Activated CD4-positive, alpha-beta memory T cell treated with anti-CD3 and anti-CD28 coated beads for 36 hours (primary cell): ENCODE measurements at regions not wholly inside any gene's neighbourhood (a gene's known extent, or its start where the extent isn't known, plus 50 kb on each side); places are given as distances from the start of the nearest gene placed in this dataset.

ENCODE experiments used
- CTCF ChIA-PET: fragments of 350-600 bp; sonication (Branson Sonifier 250); formaldehyde crosslinking; loops from one replicate; lab custom pipeline; 2021; ENCODE audit warnings: antibody characterized with exemption, inconsistent platforms; lab: Charles Lee
- POLR2A ChIA-PET: fragments of 350-600 bp; sonication (Branson Sonifier 250); formaldehyde crosslinking; loops from one replicate; lab custom pipeline; 2021; ENCODE audit warnings: antibody characterized with exemption; lab: Charles Lee
- DNase-seq: peaks from one replicate; pipeline ENCODE4 v3.0.0-alpha.2; 2020
- H3K27ac Mint-ChIP-seq: one replicate; pipeline ENCODE4 v1.8.0; 2021; ENCODE audit warnings: mixed read lengths
- H3K27me3 Mint-ChIP-seq: one replicate; pipeline ENCODE4 v1.8.0; 2021; ENCODE audit warnings: mixed read lengths
- H3K36me3 Mint-ChIP-seq: one replicate; pipeline ENCODE4 v1.8.0; 2021; ENCODE audit warnings: mixed read lengths
- H3K4me1 Mint-ChIP-seq: one replicate; pipeline ENCODE4 v1.8.0; 2021; ENCODE audit warnings: low read depth, mixed read lengths
- H3K4me3 Mint-ChIP-seq: one replicate; pipeline ENCODE4 v1.8.0; 2021; ENCODE audit warnings: mild to moderate bottlenecking, mixed read lengths
- H3K9me3 Mint-ChIP-seq: one replicate; pipeline ENCODE4 v1.8.0; 2021; ENCODE audit warnings: mixed read lengths
- intact Hi-C: fragments of 100-400 bp; cut with micrococcal nuclease; formaldehyde crosslinking; loops from one replicate; pipeline ENCODE4 v1.15.1; 2023

DNA sequence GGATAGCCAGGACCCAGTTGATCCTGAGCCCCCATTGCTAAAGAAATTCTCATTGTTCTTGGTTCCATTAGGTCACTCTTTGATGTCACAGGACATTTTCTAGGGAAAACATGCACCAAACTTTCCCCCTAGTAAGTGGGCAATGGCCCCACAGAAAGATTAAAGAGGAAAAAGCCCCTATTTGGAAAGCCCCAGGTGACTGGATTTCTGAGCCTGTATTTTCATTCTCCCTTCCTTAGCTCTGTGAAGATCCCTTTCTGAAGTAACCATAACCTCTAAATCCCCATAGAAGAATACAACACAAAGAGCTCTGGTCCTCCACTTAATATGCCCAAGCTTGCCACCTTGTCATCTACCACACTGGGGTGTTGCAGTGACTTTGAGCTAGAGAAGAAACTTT is 232.3 kb upstream of the FGGY start:
- no peak overlapping the region for H3K27ac Mint-ChIP-seq
- intact Hi-C loops: no loop called here
- DNase-seq: no peak
- H3K4me1 Mint-ChIP-seq: peaks cover 21% of the 10 kb centered on the region
- no peaks in the 10 kb centered on the region for H3K9me3 Mint-ChIP-seq
- POLR2A ChIA-PET: no interaction called here
- CTCF ChIA-PET: no interaction called here
- no peaks in the 10 kb centered on the region for H3K36me3 Mint-ChIP-seq
- no peaks in the 10 kb centered on the region for H3K27me3 Mint-ChIP-seq
- no peak overlapping the region for H3K4me3 Mint-ChIP-seq

DNA sequence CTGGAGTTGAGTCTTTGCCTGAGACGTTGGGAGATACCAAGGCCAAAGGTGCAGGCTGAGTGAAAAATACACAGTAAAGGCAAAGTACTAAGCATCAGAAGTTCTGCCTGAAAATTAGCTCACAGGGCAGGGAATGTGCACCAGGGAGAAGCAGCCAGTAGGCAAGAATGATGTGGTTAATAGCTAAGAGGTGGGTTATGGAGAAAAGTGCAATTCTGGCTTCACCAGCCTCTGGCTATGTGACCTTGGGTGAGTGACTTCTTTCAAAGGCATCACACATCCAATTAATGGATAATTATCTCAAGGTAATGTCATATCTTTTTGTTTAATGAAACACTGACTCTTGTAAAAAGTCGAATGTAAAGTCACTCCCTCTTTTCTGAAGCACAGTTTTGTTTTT is 230.7 kb upstream of the FGGY start:
- POLR2A ChIA-PET: no interaction called here
- Mint-ChIP-seq H3K27me3 (no peaks in the 10 kb centered on the region), H3K27ac (no peak overlapping the region), H3K9me3 (no peaks in the 10 kb centered on the region), H3K36me3 (no peaks in the 10 kb centered on the region), H3K4me1 (peaks cover 27% of the 10 kb centered on the region), H3K4me3 (no peak overlapping the region)
- intact Hi-C loops: no loop called here
- CTCF ChIA-PET: no interaction called here
- no peak for DNase-seq

DNA sequence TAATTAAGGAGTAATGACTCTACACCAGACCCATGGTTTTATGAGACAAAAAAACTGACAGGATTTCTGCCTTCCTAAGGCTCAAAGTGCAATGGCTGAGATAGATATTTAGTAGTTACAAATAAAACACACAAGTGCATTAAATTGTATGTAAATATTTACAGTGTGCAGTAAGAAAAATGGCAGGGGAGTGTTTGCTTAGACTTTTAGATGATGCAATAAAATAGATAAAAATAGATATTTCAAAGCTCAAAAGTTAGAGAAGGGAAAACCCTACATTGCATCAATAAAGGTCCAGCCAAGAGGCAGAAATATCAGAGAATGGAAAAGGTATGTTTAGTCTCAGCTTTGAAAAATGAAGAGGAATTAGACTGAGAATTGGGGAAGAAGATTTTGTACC is 226.3 kb upstream of the FGGY start:
- Mint-ChIP-seq H3K4me3 (no peak overlapping the region), H3K27ac (no peak overlapping the region)
- CTCF ChIA-PET: interaction anchor here (0.6 to 1.1 kb wide), 2 partner anchors 8 to 85 kb away, joined by 3 read pairs; no protein-coding TSS in a partner anchor

DNA sequence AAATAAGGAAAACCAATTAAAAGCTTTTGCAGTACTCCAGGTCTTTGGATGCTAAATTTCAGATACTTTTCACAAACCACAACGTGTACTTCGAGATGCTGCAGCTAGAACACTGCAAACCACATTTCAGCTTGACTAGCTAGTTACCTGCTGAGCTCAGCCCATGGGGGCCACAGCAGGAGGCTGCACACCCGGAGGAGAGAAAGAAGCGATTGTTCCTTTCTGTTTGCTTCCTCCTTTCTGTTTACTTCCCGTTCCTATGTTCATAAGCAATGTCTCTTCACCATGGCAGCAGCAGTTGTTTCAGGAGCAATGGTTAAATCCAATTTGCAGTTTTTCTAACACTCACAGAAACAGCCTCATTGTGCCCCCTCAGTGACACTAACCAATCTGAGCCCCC is 225.6 kb upstream of the FGGY start:
- H3K9me3 Mint-ChIP-seq: no peaks in the 10 kb centered on the region
- ChIA-PET CTCF (interaction anchor here (1.1 kb wide), 1 partner anchor 9 kb away, joined by 3 read pairs; no protein-coding TSS in a partner anchor), POLR2A (no interaction called here)
- H3K36me3 Mint-ChIP-seq: no peaks in the 10 kb centered on the region
- H3K4me3 Mint-ChIP-seq: peak overlapping the region; percentile 47
- peaks cover 19% of the 10 kb centered on the region for H3K4me1 Mint-ChIP-seq
- peak overlapping the region; percentile 77 for H3K27ac Mint-ChIP-seq
- no peak for DNase-seq
- H3K27me3 Mint-ChIP-seq: no peaks in the 10 kb centered on the region
- intact Hi-C loops: loop anchor here (5.0 kb wide), 1 partner anchor 129 kb away; no protein-coding TSS in a partner anchor

More for the DNA sequence above, 226.3 kb upstream of the FGGY start:
- DNase-seq: no peak
- Mint-ChIP-seq H3K9me3 (no peaks in the 10 kb centered on the region), H3K27me3 (no peaks in the 10 kb centered on the region), H3K36me3 (no peaks in the 10 kb centered on the region), H3K4me1 (peaks cover 19% of the 10 kb centered on the region)
- intact Hi-C loops: loop anchor here (5.0 kb wide), 1 partner anchor 128 kb away; no protein-coding TSS in a partner anchor
- POLR2A ChIA-PET: no interaction called here

DNA sequence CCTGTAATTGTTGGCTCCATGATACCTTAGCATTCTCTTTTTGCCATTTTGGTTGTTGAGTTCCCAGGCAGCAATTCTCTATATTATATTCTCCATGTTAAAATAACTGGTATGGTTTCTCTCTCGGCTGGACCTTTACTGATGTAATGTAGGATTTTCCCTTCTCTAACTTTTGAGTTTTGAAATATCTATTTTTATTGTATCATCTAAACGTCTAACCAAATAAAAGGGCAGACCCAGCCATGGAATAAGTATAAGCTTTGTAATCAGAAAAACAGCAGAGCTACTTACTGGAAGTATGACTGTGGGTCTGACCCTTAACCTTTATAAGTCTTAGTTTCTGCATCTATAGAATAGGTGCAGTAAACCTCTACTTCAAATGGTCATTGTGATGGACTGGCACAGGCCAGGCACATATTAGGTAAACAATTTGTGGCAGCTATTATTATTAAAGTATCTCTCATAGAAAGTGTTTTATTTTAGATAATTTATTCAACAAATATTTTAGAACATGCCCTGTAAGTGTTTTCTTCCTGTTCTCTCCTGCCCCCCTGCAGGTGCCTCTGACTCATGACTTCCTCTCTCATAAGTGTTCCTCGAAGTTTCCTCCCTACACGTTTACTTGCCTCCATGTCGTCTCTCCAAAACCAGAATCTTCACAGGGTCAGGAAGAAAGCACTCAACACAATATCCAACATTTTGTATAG is 224.9 kb upstream of the FGGY start:
- Mint-ChIP-seq H3K36me3 (no peaks in the 10 kb centered on the region), H3K4me1 (peaks cover 23% of the 10 kb centered on the region), H3K9me3 (no peaks in the 10 kb centered on the region), H3K4me3 (peak overlapping the region; percentile 47), H3K27me3 (no peaks in the 10 kb centered on the region), H3K27ac (peak overlapping the region; percentile 77)
- peak; percentile 32 for DNase-seq
- POLR2A ChIA-PET: no interaction called here
- CTCF ChIA-PET: interaction anchor here (1.1 kb wide), 1 partner anchor 9 kb away, joined by 3 read pairs; no protein-coding TSS in a partner anchor
- intact Hi-C loops: loop anchor here (5.0 kb wide), 1 partner anchor 130 kb away; no protein-coding TSS in a partner anchor

DNA sequence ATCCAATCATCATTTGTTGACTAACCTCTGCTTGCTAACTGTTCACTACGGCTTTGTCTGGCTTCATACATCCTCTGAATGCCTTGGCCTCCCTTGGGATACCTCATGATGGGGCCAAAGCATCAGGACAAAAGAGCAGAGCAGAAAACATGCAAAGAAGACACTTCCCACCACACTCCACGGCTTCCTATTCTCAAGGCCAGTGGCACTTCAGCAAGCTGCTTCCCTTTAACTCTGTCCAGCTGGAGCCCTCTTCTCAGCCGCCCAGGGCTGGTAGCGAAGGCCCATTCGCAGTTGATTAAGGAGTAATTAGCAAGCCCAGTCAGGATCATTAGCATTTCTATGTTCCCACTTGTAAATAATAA is 224.3 kb upstream of the FGGY start:
- H3K27ac Mint-ChIP-seq: peak overlapping the region; percentile 58
- ChIA-PET CTCF (no interaction called here), POLR2A (interaction anchor here (0.9 kb wide), 1 partner anchor 289 kb away, joined by 3 read pairs; the partner anchor contains the start of gene JUN)
- no peaks in the 10 kb centered on the region for H3K36me3 Mint-ChIP-seq
- DNase-seq: no peak
- no peak overlapping the region for H3K4me3 Mint-ChIP-seq
- intact Hi-C loops: loop anchor here (5.0 kb wide), 1 partner anchor 130 kb away; no protein-coding TSS in a partner anchor
- no peaks in the 10 kb centered on the region for H3K27me3 Mint-ChIP-seq
- no peaks in the 10 kb centered on the region for H3K9me3 Mint-ChIP-seq
- H3K4me1 Mint-ChIP-seq: peaks cover 23% of the 10 kb centered on the region

DNA sequence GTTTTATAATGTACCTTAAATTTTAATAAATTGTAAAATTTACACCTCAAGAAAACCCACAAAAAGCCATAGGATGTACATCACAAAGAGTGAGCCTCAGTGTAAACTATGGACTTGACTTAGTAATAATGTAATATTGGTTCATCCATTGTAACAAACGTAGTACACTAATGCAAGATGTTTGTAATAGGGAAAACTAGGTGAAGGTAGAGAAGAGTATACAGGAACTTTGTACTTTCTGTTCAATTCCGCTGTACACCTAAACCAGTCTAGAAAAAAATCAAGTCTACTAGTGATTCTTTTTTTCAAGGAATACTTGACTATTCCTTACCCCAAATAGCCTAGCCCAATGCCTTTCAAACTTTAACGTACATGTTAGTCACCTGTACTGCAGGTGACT is 222.3 kb upstream of the FGGY start:
- Mint-ChIP-seq H3K9me3 (no peaks in the 10 kb centered on the region), H3K27ac (no peak overlapping the region), H3K36me3 (no peaks in the 10 kb centered on the region), H3K4me1 (peaks cover 27% of the 10 kb centered on the region), H3K4me3 (no peak overlapping the region), H3K27me3 (no peaks in the 10 kb centered on the region)
- ChIA-PET POLR2A (no interaction called here), CTCF (no interaction called here)
- intact Hi-C loops: loop anchor here (5.0 kb wide), 1 partner anchor 132 kb away; no protein-coding TSS in a partner anchor
- DNase-seq: no peak

DNA sequence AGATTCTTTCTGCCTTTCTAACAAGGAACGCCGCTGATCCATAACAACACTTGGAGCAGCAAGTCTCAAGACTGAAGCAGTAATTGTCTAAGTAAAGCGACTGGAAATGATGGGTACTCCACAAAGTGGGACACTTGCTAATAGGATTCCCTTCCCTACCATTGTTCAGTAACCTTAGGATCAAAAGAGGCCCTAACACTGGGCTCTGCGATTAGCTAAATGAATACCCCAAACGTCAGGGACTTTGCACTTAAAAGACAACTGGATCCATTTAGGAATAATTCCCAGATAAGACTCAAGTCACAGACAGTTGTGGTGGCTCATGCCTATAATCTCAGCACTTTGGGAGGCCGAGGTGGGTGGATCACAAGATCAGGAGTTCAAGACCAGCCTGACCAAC is 221.9 kb upstream of the FGGY start:
- intact Hi-C loops: no loop called here
- Mint-ChIP-seq H3K27me3 (no peaks in the 10 kb centered on the region), H3K27ac (no peak overlapping the region), H3K4me1 (peaks cover 31% of the 10 kb centered on the region), H3K9me3 (no peaks in the 10 kb centered on the region), H3K4me3 (no peak overlapping the region), H3K36me3 (no peaks in the 10 kb centered on the region)
- ChIA-PET CTCF (no interaction called here), POLR2A (no interaction called here)
- DNase-seq: no peak

DNA sequence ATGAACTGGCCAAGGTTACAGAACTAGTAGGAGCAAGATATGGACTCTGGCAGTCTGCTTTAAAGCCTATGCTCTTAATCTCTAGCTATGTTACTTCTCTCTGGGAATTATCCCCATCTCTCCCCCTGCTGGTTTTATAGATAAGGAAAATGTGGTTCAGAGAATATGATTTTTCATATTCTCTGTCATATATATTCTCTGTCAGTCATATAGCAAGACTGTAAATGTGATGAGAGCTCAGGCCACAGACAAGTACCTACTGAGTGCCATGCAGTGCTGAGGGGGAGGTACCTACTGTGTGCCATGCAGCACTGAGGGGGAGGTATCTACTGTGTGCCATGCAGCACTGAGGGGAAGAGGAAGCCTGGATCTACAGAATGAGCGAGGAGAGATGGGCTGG is 220.3 kb upstream of the FGGY start:
- DNase-seq: no peak
- Mint-ChIP-seq H3K4me1 (peaks cover 28% of the 10 kb centered on the region), H3K36me3 (no peaks in the 10 kb centered on the region), H3K27me3 (no peaks in the 10 kb centered on the region), H3K9me3 (no peaks in the 10 kb centered on the region), H3K4me3 (no peak overlapping the region), H3K27ac (no peak overlapping the region)
- intact Hi-C loops: no loop called here
- CTCF ChIA-PET: interaction anchor here (0.7 kb wide), 1 partner anchor 166 kb away, joined by 3 read pairs; no protein-coding TSS in a partner anchor
- POLR2A ChIA-PET: no interaction called here

DNA sequence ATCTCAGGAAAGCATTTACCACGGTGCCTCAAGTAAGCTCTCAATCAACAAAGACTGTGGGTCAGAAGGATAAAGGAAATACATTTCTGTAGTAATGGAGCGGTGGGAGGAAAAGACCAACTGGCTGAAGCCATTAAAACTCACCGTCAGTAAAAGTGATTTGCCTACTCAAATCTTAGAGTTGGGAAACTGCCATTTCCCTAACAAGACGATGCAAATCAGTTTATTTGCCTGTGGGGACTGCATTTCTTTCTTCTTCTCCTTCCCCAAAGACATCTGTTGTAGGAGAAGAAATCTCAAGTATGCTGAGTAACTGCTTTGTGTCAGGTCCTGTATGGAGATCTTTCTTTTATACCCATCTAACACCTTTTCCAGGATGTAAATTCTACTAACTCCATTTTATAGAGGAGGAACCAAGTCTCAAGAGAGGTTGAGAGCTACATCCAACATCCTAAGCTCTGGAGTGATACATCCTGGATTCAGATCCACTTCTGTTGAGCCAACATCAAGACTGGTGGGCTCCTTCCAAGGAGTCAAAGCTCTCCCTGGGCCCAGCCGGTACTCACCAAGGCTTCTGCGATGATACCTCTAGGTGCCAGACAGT is 219.3 kb upstream of the FGGY start:
- Mint-ChIP-seq H3K4me1 (peaks cover 19% of the 10 kb centered on the region), H3K9me3 (no peaks in the 10 kb centered on the region), H3K36me3 (no peaks in the 10 kb centered on the region), H3K27me3 (no peaks in the 10 kb centered on the region), H3K4me3 (no peak overlapping the region), H3K27ac (no peak overlapping the region)
- ChIA-PET POLR2A (no interaction called here), CTCF (no interaction called here)
- intact Hi-C loops: no loop called here
- DNase-seq: no peak

DNA sequence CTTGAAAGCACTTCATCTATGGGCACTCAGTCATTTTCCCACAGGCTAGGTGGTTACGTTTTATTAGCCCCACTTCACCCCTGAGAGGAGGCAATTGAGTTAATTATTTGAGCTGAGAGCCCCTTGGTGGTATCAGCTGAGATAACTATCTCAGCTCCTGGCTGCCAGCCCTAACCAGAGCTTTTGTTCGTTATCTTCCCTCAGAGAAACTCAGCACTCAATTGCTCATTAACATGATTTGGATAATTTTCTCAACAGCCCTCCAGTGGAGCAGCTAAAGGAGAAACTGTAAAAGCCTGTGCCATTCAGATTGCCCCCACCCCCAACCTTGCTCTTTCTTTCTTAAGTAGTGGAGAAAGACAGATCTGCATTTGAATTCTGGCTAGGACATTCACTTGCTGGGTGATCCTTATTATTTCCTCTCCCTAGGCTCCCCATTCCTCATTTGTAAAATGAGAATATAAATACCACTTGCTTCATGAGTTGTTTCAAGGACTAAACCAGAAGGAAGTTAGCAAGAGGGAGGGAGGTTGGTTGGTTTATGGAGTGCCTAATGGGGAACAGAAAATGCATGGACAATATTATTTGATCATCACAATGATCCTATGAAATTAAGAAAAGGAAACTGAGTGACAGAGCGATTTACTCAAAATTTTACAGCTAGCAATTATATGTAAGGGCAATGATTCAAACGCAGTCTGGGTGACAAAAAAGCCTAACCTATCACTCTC is 218.7 kb upstream of the FGGY start:
- Mint-ChIP-seq H3K4me3 (no peak overlapping the region), H3K27ac (no peak overlapping the region), H3K27me3 (no peaks in the 10 kb centered on the region), H3K4me1 (peaks cover 18% of the 10 kb centered on the region), H3K9me3 (no peaks in the 10 kb centered on the region), H3K36me3 (no peaks in the 10 kb centered on the region)
- ChIA-PET CTCF (no interaction called here), POLR2A (no interaction called here)
- intact Hi-C loops: no loop called here
- DNase-seq: no peak

DNA sequence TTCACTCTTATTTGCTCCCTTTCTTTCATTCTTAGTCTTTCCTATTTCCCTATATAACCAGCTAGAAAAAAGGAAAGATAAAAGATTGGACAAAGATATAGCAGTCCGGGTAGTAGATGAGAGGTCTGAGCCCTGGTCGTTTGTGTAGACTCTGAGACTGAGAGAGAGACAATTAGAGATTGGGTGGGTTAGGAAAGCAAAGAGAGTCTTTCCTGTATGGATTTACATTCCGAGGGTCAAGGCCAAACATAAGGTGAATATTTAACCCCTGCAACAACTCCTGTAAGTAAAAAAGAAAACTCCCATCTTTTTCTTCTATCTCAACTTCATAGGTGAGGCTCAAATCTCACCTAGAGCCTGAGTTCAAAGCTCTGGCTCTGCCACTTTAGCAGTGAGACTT is 218.0 kb upstream of the FGGY start:
- POLR2A ChIA-PET: no interaction called here
- H3K4me1 Mint-ChIP-seq: peaks cover 18% of the 10 kb centered on the region
- no peak overlapping the region for H3K27ac Mint-ChIP-seq
- H3K27me3 Mint-ChIP-seq: no peaks in the 10 kb centered on the region
- H3K9me3 Mint-ChIP-seq: no peaks in the 10 kb centered on the region
- CTCF ChIA-PET: no interaction called here
- H3K4me3 Mint-ChIP-seq: no peak overlapping the region
- intact Hi-C loops: no loop called here
- no peaks in the 10 kb centered on the region for H3K36me3 Mint-ChIP-seq
- DNase-seq: no peak
